ENCODE measurements at regions not wholly inside any gene's neighbourhood (a gene's known extent, or its start where the extent isn't known, plus 50 kb on each side); places are given as distances from the start of the nearest gene placed in this dataset.

DNA sequence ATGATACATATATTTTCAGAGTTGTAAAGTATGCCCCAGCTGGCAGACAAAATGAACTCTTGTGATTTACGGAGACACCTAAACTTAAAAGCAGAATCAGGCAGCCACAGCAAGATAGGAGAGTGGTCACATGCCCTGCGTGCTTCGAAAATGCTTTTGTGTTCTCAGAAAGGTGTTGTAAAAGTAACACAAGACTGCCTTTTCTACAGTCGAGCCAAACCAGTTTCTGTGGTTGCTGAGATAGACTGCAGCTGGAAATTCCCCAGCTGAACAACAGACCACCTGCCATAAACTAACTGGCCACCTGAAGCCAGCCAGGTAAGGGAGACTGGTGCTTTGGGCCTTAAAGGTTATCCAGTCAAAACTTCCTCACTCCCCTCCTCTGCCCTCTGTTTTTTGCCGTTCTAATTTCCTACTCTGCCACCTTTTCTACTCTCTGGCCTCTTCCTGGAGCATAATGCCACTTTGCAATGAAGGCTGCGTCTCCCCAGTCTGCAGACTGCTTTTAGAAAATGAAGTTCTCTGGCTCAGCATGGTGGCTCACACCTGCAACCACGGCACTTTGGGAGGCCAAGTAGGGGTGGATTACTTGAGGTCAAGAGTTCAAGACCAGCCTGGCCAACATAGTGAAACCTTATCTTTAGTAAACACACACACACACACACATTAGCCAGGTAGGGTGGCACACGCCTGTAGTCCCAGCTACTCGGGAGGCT is 381.2 kb upstream of the SLITRK1 start:
- DNase-seq = no peak

DNA sequence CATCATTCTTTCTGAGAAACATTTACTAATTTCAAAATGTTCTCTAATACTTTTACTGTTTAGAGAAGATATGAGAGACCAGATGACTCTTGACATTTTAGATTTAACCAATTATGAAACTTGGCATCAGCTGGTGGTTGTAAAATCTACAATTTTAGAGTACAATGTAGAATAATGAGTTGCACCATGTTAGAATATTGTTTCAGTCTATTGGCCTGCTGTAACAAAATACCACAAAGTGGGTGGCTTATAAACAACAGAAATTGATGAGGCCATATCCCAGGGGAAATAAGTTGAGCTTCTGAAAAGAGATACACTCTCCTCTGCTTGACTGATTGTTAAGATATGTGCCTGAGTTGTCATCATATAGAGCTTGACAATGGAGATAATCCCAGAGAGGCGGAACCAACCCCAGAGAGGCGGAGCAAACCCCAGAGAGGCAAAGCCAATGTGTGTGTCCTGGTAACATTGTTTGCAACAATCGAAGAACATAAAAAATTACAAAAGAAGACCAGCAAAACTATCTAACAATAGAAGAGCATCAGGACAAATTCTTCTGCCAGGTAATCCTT is 373.0 kb upstream of the SLITRK1 start:
- no peak for DNase-seq

GRCh38 chr13:84249463-84249862 is 367.2 kb upstream of the SLITRK1 start:
- DNase-seq = no peak

- DNase-seq = no peak
Observed at GRCh38 chr13:84243340-84243739, 361.1 kb upstream of the SLITRK1 start.

DNA sequence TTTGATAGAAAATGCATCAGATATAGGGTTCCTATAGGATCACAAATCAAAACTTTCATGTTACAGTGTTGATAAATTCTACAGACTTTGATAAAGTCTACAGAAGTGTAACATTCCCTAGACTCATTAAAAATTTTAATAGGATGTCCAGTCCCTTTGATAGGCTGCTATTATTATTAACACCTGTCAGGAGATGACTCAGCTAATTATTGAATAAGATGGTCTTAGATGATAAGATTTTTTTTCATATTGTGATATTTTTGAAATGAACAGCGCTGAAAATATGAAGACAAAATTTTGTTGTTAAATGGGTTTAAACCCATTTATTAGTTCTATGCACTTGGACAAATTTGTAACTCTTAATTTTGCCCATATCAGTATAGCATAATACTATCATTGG is 356.8 kb upstream of the SLITRK1 start:
- no peak for DNase-seq

DNA sequence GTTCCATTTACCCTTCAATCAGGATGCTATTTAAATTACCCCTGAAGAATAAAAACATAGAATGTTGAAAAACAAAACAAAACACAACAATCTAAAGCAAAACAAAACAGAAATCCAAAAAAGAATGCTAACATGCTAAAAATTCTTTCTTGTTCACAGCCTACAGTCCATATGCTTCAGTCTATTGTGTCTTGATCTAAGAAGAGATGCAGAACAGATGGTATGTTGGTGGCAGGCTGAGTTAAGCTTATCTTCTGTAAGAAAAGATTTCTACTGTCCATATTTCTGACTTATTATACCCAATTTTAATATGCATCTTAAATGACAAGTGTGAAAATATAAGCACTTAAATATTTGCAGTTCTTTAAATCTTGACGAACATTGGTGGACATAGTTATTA is 356.1 kb upstream of the SLITRK1 start:
- no peak for DNase-seq

- DNase-seq = no peak
Observed at GRCh38 chr13:84237143-84237542, 354.9 kb upstream of the SLITRK1 start.

GRCh38 chr13:84234416-84234815 is 352.1 kb upstream of the SLITRK1 start:
- no peak for DNase-seq

GRCh38 chr13:84230568-84230967 is 348.3 kb upstream of the SLITRK1 start:
- no peak for DNase-seq

- no peak for DNase-seq
Observed at GRCh38 chr13:84211048-84211447, 328.8 kb upstream of the SLITRK1 start.

DNA sequence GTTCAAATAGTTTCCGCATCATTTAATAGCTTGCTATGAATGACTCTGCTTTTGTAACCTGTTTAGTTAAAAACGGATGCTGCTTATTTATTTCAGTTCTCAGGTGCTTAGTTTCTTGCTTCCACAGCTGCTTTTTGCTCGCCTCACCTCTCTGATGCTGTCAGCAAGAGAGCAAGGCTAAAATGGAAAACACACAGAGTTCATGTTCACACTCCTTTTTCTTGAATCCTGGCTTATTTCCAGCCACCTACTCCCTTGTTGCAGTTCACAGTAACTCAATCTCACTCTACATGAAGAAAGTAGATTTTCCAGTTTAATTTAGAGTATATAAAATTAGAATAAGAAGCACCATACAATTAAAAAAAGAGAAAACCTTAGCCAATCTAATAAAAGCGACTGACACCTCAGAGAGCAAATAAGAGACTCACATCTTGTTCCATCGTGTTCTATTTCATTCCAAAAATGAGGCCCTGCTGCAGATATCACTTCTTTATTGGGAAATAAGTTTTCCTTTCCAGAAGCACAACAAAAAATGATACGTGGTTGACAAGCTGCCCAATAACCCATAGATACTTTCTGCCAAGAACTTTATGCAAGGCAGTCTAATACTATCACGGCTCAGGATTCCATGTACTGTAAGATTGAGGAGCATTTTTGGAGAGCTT is 326.1 kb upstream of the SLITRK1 start:
- DNase-seq = no peak

GRCh38 chr13:84207509-84207908 is 325.2 kb upstream of the SLITRK1 start:
- no peak for DNase-seq

DNA sequence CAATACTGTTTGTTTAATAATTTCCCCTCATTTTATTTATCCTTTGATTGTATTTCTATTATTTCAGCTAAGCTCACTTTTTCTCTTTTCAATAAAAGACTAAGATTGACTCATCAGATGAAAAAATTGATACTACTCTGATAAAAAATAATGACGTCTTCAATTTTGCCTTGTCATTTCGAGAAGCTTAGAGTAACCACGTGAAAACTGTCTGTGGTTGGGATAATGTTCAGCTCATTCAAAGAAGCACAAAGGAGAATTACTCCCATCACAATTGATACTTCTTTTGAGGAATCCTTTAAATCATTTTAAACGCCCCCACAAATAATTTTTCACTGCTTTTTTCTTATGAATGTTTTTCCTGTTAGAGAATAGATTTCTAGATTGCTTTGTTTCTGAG is 318.7 kb upstream of the SLITRK1 start:
- no peak for DNase-seq

GRCh38 chr13:84192125-84192524 is 309.9 kb upstream of the SLITRK1 start:
- DNase-seq = no peak

DNA sequence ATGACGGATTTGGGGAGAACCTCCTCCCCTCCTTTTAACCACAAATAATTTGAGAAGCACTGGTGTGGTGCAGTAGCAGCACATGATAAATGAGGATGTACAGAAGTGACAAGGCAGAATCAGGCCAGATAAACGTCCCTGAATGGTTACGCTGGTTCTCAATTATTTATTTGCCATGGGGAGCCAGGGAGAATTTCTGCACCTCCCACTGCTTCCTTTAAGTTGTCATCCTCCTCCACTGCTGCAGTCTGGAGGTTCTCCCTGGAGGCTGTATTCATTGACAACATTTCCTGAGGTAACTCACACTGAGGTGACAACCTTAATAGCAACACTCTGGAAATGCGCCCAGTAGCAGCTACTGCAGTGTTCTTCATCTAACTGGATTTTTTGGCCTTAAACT is 308.9 kb upstream of the SLITRK1 start:
- DNase-seq = no peak

- no peak for DNase-seq
Observed at GRCh38 chr13:84187626-84188025, 305.4 kb upstream of the SLITRK1 start.

- DNase-seq = no peak
Observed at GRCh38 chr13:84139561-84140158, 257.4 kb upstream of the SLITRK1 start.

- DNase-seq = no peak
Observed at GRCh38 chr13:84137292-84137691, 255.0 kb upstream of the SLITRK1 start.

- no peak for DNase-seq
Observed at GRCh38 chr13:84136582-84136981, 254.3 kb upstream of the SLITRK1 start.

- DNase-seq = no peak
Observed at GRCh38 chr13:84132491-84132890, 250.2 kb upstream of the SLITRK1 start.

DNA sequence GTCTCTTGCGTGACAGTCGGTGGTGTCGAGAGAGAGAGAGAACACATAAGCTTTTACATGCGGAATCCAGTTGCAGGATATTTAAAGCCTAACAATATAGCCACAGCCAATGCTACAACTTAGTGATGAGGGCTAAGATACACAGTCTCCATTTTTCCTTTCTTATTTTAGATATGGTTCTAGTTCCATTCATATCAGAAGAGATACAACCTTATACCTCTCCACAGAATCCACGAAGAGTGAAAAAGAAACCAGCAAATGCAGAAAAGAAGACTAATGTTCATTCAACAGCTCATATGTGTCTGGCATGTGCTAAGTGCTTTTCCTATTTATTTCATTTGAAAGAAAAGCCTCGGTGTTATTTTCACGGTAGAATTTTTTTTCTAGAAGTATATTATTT is 249.0 kb upstream of the SLITRK1 start:
- DNase-seq = no peak

GRCh38 chr13:84130495-84131114 is 248.3 kb upstream of the SLITRK1 start:
- no peak for DNase-seq

DNA sequence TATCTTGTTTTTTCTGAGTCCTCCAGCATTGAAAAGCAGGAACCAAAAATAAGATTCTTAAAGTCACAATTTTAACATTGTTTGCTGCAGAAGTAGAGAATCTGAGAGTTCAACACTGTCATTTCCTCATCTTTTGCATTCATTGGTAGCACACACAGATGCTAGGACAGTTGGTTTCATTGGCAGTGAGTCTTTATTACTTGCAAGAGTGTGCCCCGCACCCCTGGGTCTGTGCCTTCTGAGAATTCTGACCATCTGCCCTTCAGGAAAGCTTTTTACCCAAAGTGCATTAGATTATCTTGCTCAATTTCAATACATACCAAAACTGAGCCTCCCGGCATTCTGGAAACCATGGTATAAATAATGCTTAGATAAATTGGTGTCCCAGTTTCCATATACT is 247.7 kb upstream of the SLITRK1 start:
- DNase-seq = no peak

All from activated gamma-delta T cell (primary cell).